Smooth muscle cell of the brain vasculature (primary cell): ENCODE measurements at regions not wholly inside any gene's neighbourhood (a gene's known extent, or its start where the extent isn't known, plus 50 kb on each side); places are given as distances from the start of the nearest gene placed in this dataset.
"Not testable (repeated sequence)": the region's sequence is repeated elsewhere in the genome, so short reads cannot be mapped to it uniquely, and the experiment has no call there.

Source experiments
- DNase-seq: peaks from one replicate; pipeline ENCODE4 v3.0.0-alpha.2; 2012; ENCODE audit warnings: low read depth, low spot score

GRCh38 chr9:103068753-103069152 lies 73.6 kb downstream of the CYLC2 start:
- no peak for DNase-seq

GRCh38 chr9:103078581-103078980 lies 83.4 kb downstream of the CYLC2 start:
- DNase-seq: no peak

- no peak for DNase-seq
These were observed 87.4 kb downstream of the CYLC2 start for GRCh38 chr9:103082494-103082893.

- DNase-seq: no peak
These were observed 94.2 kb downstream of the CYLC2 start for GRCh38 chr9:103089357-103089756.

GRCh38 chr9:103104101-103104500 lies 109.0 kb downstream of the CYLC2 start:
- DNase-seq: no peak

- DNase-seq: no peak
These were observed 121.1 kb downstream of the CYLC2 start for GRCh38 chr9:103116246-103116645.

GRCh38 chr9:103126494-103126893 lies 131.4 kb downstream of the CYLC2 start:
- DNase-seq: no peak

- DNase-seq: no peak
These were observed 144.8 kb downstream of the CYLC2 start for GRCh38 chr9:103139891-103140290.

- DNase-seq: no peak
These were observed 157.3 kb downstream of the CYLC2 start for GRCh38 chr9:103152473-103152872.

GRCh38 chr9:103167530-103167929 lies 172.4 kb downstream of the CYLC2 start:
- no peak for DNase-seq

- no peak for DNase-seq
These were observed 173.1 kb downstream of the CYLC2 start for GRCh38 chr9:103168254-103168653.

- DNase-seq: no peak
These were observed 174.7 kb downstream of the CYLC2 start for GRCh38 chr9:103169798-103170197.

GRCh38 chr9:103183701-103184171 lies 188.6 kb downstream of the CYLC2 start:
- no peak for DNase-seq

- DNase-seq: no peak
These were observed 191.8 kb downstream of the CYLC2 start for GRCh38 chr9:103186959-103187358.

GRCh38 chr9:103188781-103189350 lies 193.7 kb downstream of the CYLC2 start:
- DNase-seq: no peak

GRCh38 chr9:103193992-103194391 lies 198.9 kb downstream of the CYLC2 start:
- DNase-seq: no peak

GRCh38 chr9:103203172-103203571 lies 208.0 kb downstream of the CYLC2 start:
- no peak for DNase-seq

GRCh38 chr9:103205881-103206585 lies 210.9 kb downstream of the CYLC2 start:
- DNase-seq: not testable (repeated sequence)

GRCh38 chr9:103210607-103211006 lies 215.5 kb downstream of the CYLC2 start:
- DNase-seq: no peak

- DNase-seq: no peak
These were observed 220.1 kb downstream of the CYLC2 start for GRCh38 chr9:103215197-103215596.

- DNase-seq: no peak
These were observed 230.8 kb downstream of the CYLC2 start for GRCh38 chr9:103225702-103226646.

GRCh38 chr9:103226647-103227013 lies 231.5 kb downstream of the CYLC2 start:
- no peak for DNase-seq
